HL-60/S4 (cell line): ENCODE measurements at regions not wholly inside any gene's neighbourhood (a gene's known extent, or its start where the extent isn't known, plus 50 kb on each side); places are given as distances from the start of the nearest gene placed in this dataset.

ENCODE experiments used
- in situ Hi-C: fragments of 300-500 bp; cut with MboI; formaldehyde crosslinking; loops from 2 replicates; pipeline ENCODE4 v1.14.3; 2022; ENCODE audit warnings: low sequenced_read_pairs

DNA sequence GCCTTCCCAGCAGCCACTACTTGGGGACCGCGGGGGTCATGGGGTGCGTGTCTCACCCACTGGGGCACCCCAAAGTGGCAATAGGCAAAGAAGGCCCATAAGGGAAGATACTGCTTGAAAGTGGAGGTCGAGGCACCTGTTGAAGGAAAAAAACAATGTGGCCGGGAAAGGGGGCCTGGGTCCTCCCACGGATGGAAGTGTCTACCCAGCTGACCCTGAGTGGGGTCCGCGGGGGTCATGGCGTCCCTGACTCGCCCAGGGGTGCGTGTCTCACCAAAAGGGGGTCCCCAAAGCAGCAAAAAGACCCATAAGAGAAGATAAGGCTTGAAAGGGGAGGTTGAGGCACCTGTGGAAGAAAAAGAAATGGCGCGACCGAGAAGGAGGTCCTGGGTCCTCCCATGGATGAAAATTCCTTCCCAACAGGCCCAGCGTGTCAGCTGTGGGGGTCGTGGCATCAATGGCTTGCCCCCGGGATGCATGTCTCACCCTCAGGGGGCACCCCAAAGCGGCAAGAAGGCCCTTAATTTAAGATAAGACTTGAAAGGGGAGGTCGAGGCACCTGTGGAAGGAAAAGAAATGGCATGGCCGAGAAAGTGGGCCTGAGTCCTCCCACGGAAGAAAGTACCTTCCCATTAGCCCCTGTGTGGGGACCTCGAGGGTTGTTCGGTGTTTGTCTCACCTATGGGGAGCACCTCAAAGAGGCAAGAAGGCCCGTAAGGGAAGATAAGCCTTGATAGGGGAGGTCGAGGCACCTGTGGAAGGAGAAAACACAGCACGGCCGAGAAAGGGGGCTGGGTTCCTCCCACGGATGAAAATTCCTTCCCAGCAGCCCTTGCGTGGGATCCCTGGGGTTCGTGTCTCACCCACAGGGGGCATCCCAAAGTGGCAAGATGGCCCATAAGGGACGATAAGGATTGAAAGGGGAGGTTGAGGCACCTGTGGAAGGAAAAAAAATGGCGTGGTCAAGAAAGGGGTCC is 266.0 kb downstream of the ALG10 start:
- in situ Hi-C loops, result no loop called here

- in situ Hi-C loops, result no loop called here
These were observed 266.7 kb downstream of the ALG10 start for GRCh38 chr12:34288963-34289345.

DNA sequence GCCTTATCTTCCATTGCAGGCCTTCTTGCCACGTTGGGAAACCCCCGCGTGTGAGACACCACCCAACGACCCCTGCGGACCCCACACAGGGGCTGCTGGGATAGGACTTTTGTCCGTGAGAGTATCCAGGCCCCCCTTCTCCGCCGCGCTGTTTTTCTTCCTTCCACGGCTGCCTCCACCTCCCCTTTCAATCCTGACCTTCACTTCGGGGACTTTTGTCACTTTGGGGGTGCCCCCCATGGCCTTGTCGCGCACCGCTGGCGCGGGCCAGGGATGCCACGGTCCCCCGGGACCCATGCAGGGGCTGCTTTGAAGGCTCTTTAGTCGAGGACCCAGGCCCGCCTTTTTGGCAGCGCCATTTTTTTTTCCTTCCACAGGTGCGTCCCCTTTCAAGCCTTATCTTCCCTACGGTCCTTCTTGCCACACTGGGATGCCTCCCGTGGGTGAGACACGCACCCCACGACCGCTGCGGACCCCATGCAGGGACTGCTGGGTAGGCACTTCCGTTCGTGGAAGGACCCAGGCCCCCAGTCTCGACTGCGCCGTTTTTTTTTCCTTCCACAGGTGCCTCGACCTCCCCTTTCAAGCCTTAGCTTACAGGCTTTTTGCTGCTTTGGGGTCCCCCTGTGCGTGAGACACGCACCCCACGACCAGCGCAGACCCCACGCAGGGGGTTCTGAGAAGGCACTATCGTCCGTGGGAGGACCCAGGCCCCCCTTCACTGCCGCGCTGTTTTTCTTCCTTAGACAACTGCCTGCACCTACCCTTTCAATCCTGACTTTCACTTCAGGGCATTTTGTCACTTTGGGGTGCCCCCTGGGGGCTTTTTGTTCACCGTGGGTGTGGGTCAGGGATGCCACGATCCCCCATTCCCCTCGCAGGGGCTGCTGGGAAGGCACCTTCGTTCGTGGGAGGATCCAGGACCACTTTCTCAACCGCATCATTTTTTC is 267.4 kb downstream of the ALG10 start:
- in situ Hi-C loops, result no loop called here

DNA sequence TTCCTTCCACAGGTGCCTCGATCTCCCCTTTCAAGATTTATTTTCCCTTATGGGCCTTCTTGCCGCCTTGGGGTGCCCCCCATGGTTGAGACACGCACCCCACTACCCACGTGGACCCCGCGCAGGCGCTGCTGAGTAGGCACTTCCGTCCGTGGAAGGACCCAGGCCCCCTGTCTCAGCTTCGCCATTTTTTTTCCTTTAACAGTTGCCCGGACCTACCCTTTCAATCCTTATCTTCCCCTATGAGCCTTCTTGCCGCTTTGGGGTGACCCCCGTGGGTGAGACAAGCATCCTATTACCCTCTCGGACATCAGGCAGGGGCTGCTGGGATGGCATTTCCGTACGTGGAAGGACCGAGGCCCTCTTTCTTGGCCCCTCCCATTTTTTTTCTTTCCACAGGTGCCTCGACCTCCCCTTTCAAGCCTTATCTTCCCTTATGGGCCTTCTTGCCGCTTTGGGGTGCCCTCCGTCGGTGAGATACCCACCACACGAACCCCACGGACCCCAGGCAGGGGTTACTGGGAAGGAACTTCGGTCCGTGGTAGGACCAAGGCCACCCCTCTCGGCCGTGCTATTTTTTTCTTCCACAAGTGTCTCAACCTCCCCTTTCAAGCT is 268.2 kb downstream of the ALG10 start:
- in situ Hi-C loops, result no loop called here

- in situ Hi-C loops, result no loop called here
These were observed 268.7 kb downstream of the ALG10 start for GRCh38 chr12:34291001-34291400.

DNA sequence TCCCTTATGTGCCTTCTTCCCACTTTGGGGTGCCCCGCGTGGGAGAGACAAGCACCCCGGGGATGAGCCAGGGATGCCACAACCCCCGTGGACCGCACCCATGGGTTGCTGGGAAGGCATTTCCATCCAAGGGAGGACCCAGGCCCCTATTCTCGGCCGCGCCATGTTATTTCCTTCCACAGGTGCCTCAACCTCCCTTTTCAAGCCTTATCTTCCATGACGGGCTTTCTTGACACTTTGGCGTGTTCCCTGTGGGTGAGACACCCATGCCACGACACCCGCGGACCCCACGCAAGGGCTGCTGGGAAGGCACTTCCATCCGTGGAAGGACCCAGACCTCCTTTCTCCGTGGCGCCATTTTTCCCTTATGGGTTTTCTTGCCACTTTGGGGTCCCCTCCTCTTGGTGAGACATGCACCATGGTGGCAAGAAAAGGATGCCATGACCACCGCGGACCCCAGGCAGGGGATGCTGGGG is 269.2 kb downstream of the ALG10 start:
- in situ Hi-C loops, result no loop called here

GRCh38 chr12:34292736-34293625 is 270.7 kb downstream of the ALG10 start:
- in situ Hi-C loops, result no loop called here

DNA sequence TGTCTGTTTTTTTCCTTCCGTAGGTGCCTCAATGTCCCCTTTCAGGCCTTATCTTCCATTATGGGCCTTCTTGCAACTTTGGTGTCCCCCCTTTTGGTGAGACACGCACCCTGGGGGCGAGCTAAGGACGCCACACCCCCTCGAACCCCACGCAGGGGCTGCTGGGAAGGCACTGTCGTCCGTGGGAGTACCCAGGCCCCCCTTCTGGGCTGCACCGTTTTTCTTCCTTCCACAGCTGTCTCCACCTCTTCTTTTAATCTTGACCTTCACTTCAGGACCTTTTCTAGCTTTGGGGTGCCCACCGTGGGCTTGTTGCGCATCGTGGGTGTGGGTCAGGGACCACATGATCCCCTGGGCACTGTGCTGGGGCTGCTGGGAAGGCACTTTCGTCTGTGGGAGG is 271.8 kb downstream of the ALG10 start:
- in situ Hi-C loops, result no loop called here

DNA sequence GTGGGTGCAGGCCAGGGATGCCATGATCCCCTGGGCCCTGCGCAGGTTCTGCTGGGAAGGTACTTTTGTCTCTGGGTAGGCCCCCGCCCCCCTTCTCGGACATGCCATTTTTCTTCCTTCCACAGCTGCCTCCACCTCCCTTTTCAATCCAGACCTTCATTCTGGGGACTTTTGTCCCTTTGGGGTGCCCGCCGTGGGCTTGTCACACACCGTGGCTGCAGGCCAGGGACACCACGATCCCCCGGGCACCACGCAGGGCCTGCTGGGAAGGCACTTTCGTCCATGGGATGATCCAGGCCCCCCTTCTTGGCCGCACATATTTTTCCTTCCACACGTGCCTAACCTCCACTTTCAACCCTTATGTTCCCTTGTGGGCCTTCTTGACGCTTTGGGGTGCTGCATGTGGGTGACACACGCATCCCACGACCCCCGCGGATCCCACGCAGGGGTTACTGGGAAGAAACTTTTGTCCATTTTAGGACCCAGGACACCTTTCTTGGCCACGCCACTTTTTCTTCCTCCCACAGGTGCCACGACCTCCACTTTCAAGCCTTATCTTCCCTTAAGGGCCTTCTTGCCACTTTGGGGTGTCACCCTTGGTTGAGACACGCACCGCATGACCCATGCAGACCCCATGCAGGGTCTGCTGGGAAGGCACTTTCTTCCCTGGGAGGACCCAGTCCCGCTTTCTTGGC is 272.5 kb downstream of the ALG10 start:
- in situ Hi-C loops, result no loop called here

DNA sequence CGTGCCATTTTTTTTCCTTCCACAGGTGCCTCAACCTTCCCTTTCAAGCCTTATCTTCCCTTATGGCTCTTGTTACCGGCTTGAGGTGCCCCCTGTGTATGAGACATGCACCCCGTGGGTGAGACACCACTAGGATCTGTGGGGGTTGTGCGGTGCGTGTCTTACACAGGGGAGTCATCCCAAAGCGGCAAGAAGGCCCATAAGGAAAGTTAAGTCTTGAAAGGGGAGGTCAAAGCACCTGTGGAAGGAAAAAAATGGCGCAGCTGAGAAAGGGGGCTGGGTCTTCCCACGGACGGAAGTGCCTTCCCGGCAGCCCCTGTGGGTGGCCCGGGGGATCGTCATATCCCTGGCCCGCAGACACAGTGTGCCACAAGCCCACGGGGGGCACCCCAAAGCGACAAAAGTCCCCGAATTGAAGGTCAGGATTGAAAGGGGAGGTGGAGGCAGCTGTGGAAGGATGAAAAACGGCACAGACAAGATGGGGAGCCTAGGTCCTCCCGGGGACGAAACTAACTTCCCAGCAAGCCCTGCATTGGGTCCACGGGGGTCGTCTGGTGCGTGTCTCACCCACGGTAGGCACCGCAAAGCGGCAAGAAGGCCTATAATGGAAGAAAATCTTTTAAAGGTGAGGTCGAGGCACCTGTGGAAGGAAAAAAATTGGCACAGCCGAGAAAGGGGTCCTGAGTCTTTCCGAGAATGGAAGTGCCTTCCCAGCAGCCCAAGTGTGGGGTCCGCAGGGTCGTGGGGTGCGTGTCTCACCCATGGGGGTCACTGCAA is 273.3 kb downstream of the ALG10 start:
- in situ Hi-C loops, result no loop called here

- in situ Hi-C loops, result no loop called here
These were observed 274.1 kb downstream of the ALG10 start for GRCh38 chr12:34296143-34297041.

- in situ Hi-C loops, result no loop called here
These were observed 275.0 kb downstream of the ALG10 start for GRCh38 chr12:34297126-34297789.

DNA sequence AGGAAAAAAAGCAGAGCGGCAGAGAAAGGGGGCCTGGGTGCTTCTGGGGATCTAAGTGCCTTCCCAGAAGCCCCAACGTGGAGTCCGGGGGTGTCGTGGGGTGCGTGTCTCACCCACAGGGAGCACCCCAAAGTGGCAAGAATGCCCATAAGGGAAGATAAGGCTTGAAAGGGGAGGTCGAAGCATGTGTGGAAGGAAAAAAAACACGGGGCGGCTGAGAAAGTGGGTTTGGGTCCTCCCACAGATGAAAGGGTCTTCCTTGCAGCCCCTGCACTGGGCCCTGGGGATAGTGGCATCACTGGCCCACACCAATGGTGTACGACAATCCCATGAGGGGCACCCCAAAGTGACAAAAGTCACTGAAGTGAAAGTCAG is 275.5 kb downstream of the ALG10 start:
- in situ Hi-C loops, result no loop called here

DNA sequence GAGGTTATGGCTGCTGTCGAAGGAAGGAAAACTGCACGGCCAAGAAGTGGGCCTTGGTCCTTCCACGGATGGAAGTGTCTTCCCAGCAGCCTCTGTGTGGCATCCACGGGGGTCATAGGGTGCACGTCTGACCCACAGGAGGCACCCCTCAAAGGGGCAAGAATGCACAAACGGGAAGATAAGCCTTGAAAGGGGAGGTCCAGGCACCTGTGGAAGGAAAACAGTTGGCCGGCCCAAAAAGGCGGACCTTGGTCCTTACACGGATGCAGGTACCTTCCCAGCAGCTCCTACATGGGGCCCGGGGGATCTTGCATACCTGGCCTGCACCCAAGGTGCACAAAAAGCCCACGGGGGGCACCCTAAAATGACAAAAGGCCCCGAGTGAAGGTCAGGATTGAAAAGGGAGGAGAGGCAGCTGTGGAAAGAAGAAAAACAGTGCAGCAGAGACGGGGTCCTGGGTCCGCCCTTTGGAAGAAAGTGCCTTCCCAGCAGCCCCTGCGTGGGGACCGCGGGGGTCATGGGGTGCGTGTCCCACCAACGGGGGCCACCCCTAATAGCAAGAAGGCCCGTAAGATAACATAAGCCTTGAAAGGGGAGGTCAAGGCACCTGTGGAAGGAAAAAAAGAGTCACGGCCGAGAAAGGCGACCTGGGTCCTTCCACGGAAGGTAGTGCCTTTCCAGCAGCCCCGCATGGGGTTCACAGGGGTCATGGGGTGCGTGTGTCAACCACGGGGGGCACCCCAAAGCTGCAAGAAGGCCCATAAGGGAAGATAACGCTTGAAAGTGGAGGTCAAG is 276.1 kb downstream of the ALG10 start:
- in situ Hi-C loops, result no loop called here

DNA sequence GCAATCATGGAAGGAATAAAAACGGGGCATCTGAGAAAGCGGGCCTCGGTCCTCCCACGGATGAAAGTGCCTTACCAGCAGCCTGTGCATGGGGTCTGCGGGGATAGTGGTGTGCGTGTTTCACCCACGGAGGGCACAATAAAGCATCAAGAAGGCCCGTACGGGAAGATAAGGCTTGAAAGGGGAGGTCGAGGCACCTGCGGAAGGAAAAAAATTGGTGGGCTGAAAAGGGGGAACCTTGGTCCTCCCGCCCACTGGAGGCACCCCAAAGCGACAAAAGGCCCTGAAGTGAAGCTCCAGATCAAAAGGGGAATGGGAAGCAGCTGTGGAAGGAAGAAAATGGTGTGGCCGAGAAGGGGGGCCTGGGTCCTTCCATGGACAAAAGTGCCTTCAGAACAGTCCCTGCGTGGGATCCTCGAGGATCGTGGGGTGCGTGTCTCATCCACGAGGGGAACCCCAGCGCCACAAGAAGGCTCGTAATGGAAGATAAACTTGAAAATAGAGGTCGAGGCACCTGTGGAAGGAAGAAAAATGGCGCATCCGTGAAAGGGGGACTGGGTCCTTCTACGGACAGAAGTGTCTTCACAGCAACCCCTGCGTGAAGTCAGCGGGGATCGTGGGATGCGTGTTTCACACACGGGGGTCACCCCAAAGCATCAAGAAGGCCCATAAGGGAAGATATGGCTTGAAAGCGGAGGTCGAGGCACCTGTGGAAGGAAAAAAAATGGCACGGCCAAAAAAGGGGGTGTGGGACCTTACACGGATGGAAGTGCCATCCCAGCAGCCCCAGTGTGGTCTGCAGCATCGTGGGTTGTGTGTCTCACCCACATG is 276.9 kb downstream of the ALG10 start:
- in situ Hi-C loops, result no loop called here

DNA sequence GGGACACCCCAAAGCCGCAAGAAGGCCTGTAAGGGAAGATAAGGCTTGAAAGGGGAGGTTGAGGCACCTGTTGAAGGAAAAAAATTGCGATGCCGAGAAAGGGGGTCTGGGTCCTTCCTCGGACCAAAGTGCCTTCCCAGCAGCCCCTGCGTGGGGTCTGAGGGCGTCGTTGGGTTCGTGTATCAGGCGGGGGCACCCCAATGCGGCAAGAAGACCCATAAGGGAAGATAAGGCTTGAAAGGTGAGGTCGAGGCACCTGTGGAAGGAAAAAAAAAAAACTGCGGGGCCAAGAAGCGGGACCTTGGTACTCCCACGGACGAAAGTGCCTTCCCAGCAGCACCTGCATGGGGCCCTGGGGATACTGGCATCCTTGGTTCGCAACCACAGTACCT is 277.5 kb downstream of the ALG10 start:
- in situ Hi-C loops, result no loop called here
